HEK293 (cell line): ENCODE measurements at regions not wholly inside any gene's neighbourhood (a gene's known extent, or its start where the extent isn't known, plus 50 kb on each side); places are given as distances from the start of the nearest gene placed in this dataset.

Source experiments
- CTCF ChIA-PET: fragments of 350-600 bp; formaldehyde crosslinking; extraction: SDS; loops from one replicate; lab custom pipeline; 2021; ENCODE audit warnings: antibody characterized with exemption; lab: Yijun Ruan, JAX
- POLR2A ChIA-PET: fragments of 300-600 bp; formaldehyde crosslinking; extraction: SDS; loops from one replicate; lab custom pipeline; 2020; ENCODE audit warnings: antibody characterized with exemption, inconsistent platforms; lab: Yijun Ruan, JAX
- H3K27ac ChIP-seq: fragments of 200-500 bp; sonication (Bioruptor generic); 2 replicates; pipeline ENCODE4 v1.5.1; 2014; ENCODE audit warnings: low read depth, low read length, control low read depth, inconsistent platforms; ENCODE audit errors: extremely low read depth
- H3K36me3 ChIP-seq, 2 experiments: fragments of 200-500 bp in 1 of 2; sonication (Bioruptor generic) in 1 of 2; 1 replicate in 1 of 2; 2 replicates in 1 of 2; pipeline ENCODE4 v1.5.1; 2014 to 2017; ENCODE audit warnings: inconsistent platforms in 2 of 2, low read length in 2 of 2; ENCODE audit not compliant: control insufficient read depth in 2 of 2, insufficient read depth in 1 of 2
- H3K4me1 ChIP-seq: fragments of 200-500 bp; sonication (Bioruptor generic); 2 replicates; pipeline ENCODE4 v1.5.1; 2014; ENCODE audit warnings: mild to moderate bottlenecking, low read length, inconsistent platforms; ENCODE audit not compliant: control insufficient read depth, insufficient read depth
- H3K4me3 ChIP-seq: 2 replicates; pipeline ENCODE4 v1.5.1; 2011; ENCODE audit warnings: low read depth, mild to moderate bottlenecking, control low read depth, low read length, moderate library complexity
- H3K9me3 ChIP-seq: fragments of 200-500 bp; sonication (Bioruptor generic); 2 replicates; pipeline ENCODE4 v1.5.1; 2014; ENCODE audit warnings: low read depth, low read length, inconsistent platforms; ENCODE audit not compliant: control insufficient read depth, insufficient read depth
- MZF1 ChIP-seq: fragments of 450-650 bp; formaldehyde crosslinking; IDR thresholded peaks from 2 replicates; pipeline ENCODE4 v1.5.1; 2017; ENCODE audit warnings: missing biosample characterization, missing genetic modification characterization, borderline replicate concordance
- PRDM1 ChIP-seq: fragments of 450-650 bp; formaldehyde crosslinking; IDR thresholded peaks from 2 replicates; pipeline ENCODE4; 2016; ENCODE audit warnings: missing biosample characterization, missing genetic modification characterization
- SP2 ChIP-seq: fragments of 450-650 bp; formaldehyde crosslinking; IDR thresholded peaks from 2 replicates; pipeline ENCODE4 v1.5.1; 2016; ENCODE audit warnings: missing biosample characterization, missing genetic modification characterization
- YY2 ChIP-seq: fragments of 450-650 bp; formaldehyde crosslinking; IDR thresholded peaks from 2 replicates; pipeline ENCODE4 v1.5.1; 2016; ENCODE audit warnings: missing biosample characterization, missing genetic modification characterization
- ZBTB21 ChIP-seq: fragments of 450-650 bp; formaldehyde crosslinking; IDR thresholded peaks from 2 replicates; pipeline ENCODE4 v1.5.1; 2017; ENCODE audit warnings: missing biosample characterization, missing genetic modification characterization
- ZBTB7A ChIP-seq: fragments of 450-650 bp; formaldehyde crosslinking; IDR thresholded peaks from 2 replicates; pipeline ENCODE4 v1.5.1; 2016; ENCODE audit warnings: low read depth, missing biosample characterization, missing genetic modification characterization
- ZBTB8A ChIP-seq: fragments of 450-650 bp; formaldehyde crosslinking; IDR thresholded peaks from 2 replicates; pipeline ENCODE4 v1.5.1; 2016; ENCODE audit warnings: missing biosample characterization, missing genetic modification characterization
- ZFP3 ChIP-seq: fragments of 450-650 bp; formaldehyde crosslinking; IDR thresholded peaks from 2 replicates; pipeline ENCODE4 v1.5.1; 2016; ENCODE audit warnings: low read depth, missing biosample characterization, missing genetic modification characterization
- ZFP69B ChIP-seq: fragments of 450-650 bp; formaldehyde crosslinking; IDR thresholded peaks from 2 replicates; pipeline ENCODE4 v1.5.1; 2016; ENCODE audit warnings: missing biosample characterization, missing genetic modification characterization
- ZNF112 ChIP-seq: fragments of 450-650 bp; formaldehyde crosslinking; IDR thresholded peaks from 2 replicates; pipeline ENCODE4 v1.5.0; 2017; ENCODE audit warnings: missing biosample characterization, missing genetic modification characterization
- ZNF174 ChIP-seq: fragments of 450-650 bp; formaldehyde crosslinking; IDR thresholded peaks from 2 replicates; pipeline ENCODE4 v1.5.0; 2017; ENCODE audit warnings: missing biosample characterization, mild to moderate bottlenecking, missing genetic modification characterization
- ZNF19 ChIP-seq: fragments of 450-650 bp; formaldehyde crosslinking; IDR thresholded peaks from 2 replicates; pipeline ENCODE4; 2016; ENCODE audit warnings: missing biosample characterization, missing genetic modification characterization, low read depth
- ZNF37A ChIP-seq: fragments of 450-650 bp; IDR thresholded peaks from 2 replicates; pipeline ENCODE4 v1.5.1; 2018; ENCODE audit warnings: missing biosample characterization, missing genetic modification characterization
- ZNF433 ChIP-seq: fragments of 450-650 bp; formaldehyde crosslinking; IDR thresholded peaks from 2 replicates; pipeline ENCODE4 v1.5.1; 2016; ENCODE audit warnings: missing biosample characterization, missing genetic modification characterization, low read depth
- ZNF510 ChIP-seq: fragments of 450-650 bp; formaldehyde crosslinking; IDR thresholded peaks from 2 replicates; pipeline ENCODE4 v1.5.1; 2018; ENCODE audit warnings: mild to moderate bottlenecking, missing genetic modification characterization, missing biosample characterization; ENCODE audit not compliant: insufficient replicate concordance
- ZNF610 ChIP-seq: fragments of 450-650 bp; formaldehyde crosslinking; IDR thresholded peaks from 2 replicates; pipeline ENCODE4 v1.5.1; 2016; ENCODE audit warnings: missing biosample characterization, missing genetic modification characterization, borderline replicate concordance
- ZNF621 ChIP-seq: fragments of 450-650 bp; formaldehyde crosslinking; IDR thresholded peaks from 2 replicates; pipeline ENCODE4 v1.5.1; 2017; ENCODE audit warnings: missing biosample characterization, missing genetic modification characterization
- ZNF768 ChIP-seq: fragments of 450-650 bp; formaldehyde crosslinking; IDR thresholded peaks from 2 replicates; pipeline ENCODE4 v1.5.1; 2018; ENCODE audit warnings: missing biosample characterization, mild to moderate bottlenecking, missing genetic modification characterization
- ZNF830 ChIP-seq: fragments of 450-650 bp; IDR thresholded peaks from 2 replicates; pipeline ENCODE4 v1.5.0; 2018; ENCODE audit warnings: missing biosample characterization, missing genetic modification characterization, low read depth, mild to moderate bottlenecking, moderate library complexity
- TF ChIP-seq, protein P1 (sequence below): fragments of 450-650 bp; IDR thresholded peaks from 2 replicates; pipeline ENCODE4 v1.5.1; 2018; ENCODE audit warnings: missing biosample characterization, missing genetic modification characterization
- TF ChIP-seq, protein P2 (sequence below): fragments of 450-650 bp; formaldehyde crosslinking; IDR thresholded peaks from 2 replicates; pipeline ENCODE4 v1.5.1; 2016; ENCODE audit warnings: missing biosample characterization, missing genetic modification characterization
- TF ChIP-seq, protein P3 (sequence below): fragments of 450-650 bp; formaldehyde crosslinking; IDR thresholded peaks from 2 replicates; pipeline ENCODE4 v1.5.1; 2016; ENCODE audit warnings: missing biosample characterization, missing genetic modification characterization, borderline replicate concordance

DNA sequence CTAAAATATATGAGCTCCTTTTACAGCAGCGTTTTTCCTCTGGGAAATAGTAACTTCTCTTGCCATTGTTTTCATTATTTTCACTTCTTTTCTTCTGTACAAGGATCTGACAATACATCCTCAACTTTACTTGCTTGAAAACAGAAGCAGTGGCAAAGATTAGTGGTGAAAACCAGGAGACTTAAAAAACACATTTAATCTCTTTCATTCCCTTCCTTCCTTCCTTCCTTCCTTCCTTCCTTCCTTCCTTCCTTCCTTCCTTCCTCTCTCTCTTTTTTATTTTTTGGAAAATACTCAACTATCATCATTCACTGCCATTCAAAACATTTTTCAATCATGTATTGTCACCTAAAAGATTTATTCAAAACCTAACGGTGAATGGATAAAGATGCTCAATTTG is 1411.4 kb downstream of the NCAM2 start:
- Histone ChIP-seq H3K27ac (no peak overlapping the region), H3K9me3 (no peaks in the 10 kb centered on the region), H3K36me3 (no peaks in the 10 kb centered on the region), H3K4me1 (no peaks in the 10 kb centered on the region), H3K4me3 (no peak overlapping the region)
- POLR2A ChIA-PET: no interaction called here
- TF ChIP-seq ZNF768 (tag by site-specific recombination): no peak
- TF ChIP-seq ZNF510: no peak
- TF ChIP-seq ZFP69B: no peak
- no peak for TF ChIP-seq ZNF433
- no peak for TF ChIP-seq ZBTB7A
- TF ChIP-seq SP2: no peak
- TF ChIP-seq MZF1 (tag by site-specific recombination): no peak
- CTCF ChIA-PET: no interaction called here

DNA sequence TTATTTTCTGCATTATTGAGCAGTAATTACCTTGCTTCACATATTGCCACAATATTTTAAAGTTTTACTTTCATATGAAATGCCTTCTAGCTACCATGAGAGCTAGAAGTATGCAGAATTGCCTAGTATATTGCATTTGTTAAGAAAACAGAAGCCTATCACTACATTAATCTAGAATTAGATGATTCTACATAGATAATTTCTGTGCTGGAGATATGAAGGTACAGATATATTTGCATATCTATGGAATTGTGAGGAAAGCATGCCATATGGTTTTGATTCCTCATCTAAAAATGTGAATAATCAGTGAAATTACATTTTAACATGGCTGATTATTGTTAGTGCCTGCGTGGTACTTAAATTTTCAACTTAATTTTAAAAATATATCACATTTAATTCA is 1418.3 kb downstream of the NCAM2 start:
- Histone ChIP-seq H3K27ac (no peak overlapping the region), H3K4me3 (no peak overlapping the region), H3K36me3 (no peaks in the 10 kb centered on the region), H3K9me3 (no peaks in the 10 kb centered on the region), H3K4me1 (no peaks in the 10 kb centered on the region)
- POLR2A ChIA-PET: no interaction called here
- TF ChIP-seq ZNF174: no peak
- CTCF ChIA-PET: no interaction called here

DNA sequence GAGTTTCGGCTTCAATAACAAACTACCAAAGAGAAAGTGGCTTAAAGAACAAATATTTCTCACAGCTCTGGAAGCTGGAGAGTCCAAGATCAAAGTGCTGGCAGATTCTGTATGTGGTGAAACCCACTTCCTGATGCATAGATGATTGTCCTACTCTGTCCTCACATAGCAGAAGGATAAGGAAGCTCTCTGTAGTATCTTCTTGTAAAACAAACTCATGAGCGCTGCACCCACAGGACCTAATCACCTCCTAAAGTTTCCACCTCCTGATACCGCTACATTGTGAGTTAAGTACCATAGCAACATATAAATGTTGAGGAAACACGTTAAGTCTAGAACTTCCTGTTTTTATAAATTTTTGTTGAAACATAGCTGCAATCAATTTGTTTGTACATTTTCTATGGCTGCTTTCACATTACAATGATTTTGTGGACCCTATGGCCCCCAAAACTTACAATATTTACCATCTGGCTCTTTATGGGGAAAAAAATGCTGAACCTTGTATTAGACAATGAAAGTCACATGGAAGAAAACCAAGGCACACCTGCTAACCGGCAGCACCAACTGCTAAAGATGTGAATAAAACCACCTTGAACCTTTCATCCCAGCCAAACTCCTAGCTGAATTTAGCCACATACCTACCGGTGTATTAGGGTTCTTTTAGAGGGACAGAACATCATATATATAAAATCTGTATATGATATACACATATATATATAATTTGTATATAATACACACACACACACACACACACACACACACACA is 1423.4 kb downstream of the NCAM2 start:
- no peak for TF ChIP-seq ZBTB21 (tag by site-specific recombination)
- TF ChIP-seq, protein P1, sequence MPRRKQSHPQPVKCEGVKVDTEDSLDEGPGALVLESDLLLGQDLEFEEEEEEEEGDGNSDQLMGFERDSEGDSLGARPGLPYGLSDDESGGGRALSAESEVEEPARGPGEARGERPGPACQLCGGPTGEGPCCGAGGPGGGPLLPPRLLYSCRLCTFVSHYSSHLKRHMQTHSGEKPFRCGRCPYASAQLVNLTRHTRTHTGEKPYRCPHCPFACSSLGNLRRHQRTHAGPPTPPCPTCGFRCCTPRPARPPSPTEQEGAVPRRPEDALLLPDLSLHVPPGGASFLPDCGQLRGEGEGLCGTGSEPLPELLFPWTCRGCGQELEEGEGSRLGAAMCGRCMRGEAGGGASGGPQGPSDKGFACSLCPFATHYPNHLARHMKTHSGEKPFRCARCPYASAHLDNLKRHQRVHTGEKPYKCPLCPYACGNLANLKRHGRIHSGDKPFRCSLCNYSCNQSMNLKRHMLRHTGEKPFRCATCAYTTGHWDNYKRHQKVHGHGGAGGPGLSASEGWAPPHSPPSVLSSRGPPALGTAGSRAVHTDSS (tag by site-specific recombination): no peak
- no peak for TF ChIP-seq ZNF19 (tag by site-specific recombination)
- TF ChIP-seq YY2 (tag by site-specific recombination): no peak
- TF ChIP-seq, protein P2, sequence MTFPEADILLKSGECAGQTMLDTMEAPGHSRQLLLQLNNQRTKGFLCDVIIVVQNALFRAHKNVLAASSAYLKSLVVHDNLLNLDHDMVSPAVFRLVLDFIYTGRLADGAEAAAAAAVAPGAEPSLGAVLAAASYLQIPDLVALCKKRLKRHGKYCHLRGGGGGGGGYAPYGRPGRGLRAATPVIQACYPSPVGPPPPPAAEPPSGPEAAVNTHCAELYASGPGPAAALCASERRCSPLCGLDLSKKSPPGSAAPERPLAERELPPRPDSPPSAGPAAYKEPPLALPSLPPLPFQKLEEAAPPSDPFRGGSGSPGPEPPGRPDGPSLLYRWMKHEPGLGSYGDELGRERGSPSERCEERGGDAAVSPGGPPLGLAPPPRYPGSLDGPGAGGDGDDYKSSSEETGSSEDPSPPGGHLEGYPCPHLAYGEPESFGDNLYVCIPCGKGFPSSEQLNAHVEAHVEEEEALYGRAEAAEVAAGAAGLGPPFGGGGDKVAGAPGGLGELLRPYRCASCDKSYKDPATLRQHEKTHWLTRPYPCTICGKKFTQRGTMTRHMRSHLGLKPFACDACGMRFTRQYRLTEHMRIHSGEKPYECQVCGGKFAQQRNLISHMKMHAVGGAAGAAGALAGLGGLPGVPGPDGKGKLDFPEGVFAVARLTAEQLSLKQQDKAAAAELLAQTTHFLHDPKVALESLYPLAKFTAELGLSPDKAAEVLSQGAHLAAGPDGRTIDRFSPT: no peak
- no peak for TF ChIP-seq ZNF112
- TF ChIP-seq, protein P3, sequence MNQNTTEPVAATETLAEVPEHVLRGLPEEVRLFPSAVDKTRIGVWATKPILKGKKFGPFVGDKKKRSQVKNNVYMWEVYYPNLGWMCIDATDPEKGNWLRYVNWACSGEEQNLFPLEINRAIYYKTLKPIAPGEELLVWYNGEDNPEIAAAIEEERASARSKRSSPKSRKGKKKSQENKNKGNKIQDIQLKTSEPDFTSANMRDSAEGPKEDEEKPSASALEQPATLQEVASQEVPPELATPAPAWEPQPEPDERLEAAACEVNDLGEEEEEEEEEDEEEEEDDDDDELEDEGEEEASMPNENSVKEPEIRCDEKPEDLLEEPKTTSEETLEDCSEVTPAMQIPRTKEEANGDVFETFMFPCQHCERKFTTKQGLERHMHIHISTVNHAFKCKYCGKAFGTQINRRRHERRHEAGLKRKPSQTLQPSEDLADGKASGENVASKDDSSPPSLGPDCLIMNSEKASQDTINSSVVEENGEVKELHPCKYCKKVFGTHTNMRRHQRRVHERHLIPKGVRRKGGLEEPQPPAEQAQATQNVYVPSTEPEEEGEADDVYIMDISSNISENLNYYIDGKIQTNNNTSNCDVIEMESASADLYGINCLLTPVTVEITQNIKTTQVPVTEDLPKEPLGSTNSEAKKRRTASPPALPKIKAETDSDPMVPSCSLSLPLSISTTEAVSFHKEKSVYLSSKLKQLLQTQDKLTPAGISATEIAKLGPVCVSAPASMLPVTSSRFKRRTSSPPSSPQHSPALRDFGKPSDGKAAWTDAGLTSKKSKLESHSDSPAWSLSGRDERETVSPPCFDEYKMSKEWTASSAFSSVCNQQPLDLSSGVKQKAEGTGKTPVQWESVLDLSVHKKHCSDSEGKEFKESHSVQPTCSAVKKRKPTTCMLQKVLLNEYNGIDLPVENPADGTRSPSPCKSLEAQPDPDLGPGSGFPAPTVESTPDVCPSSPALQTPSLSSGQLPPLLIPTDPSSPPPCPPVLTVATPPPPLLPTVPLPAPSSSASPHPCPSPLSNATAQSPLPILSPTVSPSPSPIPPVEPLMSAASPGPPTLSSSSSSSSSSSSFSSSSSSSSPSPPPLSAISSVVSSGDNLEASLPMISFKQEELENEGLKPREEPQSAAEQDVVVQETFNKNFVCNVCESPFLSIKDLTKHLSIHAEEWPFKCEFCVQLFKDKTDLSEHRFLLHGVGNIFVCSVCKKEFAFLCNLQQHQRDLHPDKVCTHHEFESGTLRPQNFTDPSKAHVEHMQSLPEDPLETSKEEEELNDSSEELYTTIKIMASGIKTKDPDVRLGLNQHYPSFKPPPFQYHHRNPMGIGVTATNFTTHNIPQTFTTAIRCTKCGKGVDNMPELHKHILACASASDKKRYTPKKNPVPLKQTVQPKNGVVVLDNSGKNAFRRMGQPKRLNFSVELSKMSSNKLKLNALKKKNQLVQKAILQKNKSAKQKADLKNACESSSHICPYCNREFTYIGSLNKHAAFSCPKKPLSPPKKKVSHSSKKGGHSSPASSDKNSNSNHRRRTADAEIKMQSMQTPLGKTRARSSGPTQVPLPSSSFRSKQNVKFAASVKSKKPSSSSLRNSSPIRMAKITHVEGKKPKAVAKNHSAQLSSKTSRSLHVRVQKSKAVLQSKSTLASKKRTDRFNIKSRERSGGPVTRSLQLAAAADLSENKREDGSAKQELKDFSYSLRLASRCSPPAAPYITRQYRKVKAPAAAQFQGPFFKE (tag by site-specific recombination): no peak
- TF ChIP-seq ZFP3 (tag by site-specific recombination): no peak
- TF ChIP-seq ZNF37A (tag by site-specific recombination): no peak
- no peak for TF ChIP-seq ZBTB8A (tag by site-specific recombination)
- no peak for TF ChIP-seq ZNF621 (tag by site-specific recombination)
- no peak for TF ChIP-seq ZNF610 (tag by site-specific recombination)
- TF ChIP-seq ZNF830 (tag by site-specific recombination): no peak
- TF ChIP-seq PRDM1 (tag by site-specific recombination): no peak
- TF ChIP-seq, all 188 proteins: peak for 0
- Histone ChIP-seq H3K4me3 (no peak overlapping the region), H3K36me3 (no peaks in the 10 kb centered on the region), H3K27ac (no peak overlapping the region), H3K9me3 (no peaks in the 10 kb centered on the region), H3K4me1 (no peaks in the 10 kb centered on the region)
- ChIA-PET CTCF (no interaction called here), POLR2A (no interaction called here)
